Stomach (tissue), 4 donors: ENCODE measurements at regions not wholly inside any gene's neighbourhood (a gene's known extent, or its start where the extent isn't known, plus 50 kb on each side); places are given as distances from the start of the nearest gene placed in this dataset.

Experiments used
- POLR2A ChIP-seq, 4 donors: fragments of 450-650 bp; IDR thresholded peaks; one replicate each; pipeline ENCODE4 v1.6.1; 2016; ENCODE audit warnings: antibody characterized with exemption in 4 of 4, control low read depth in 2 of 4, mild to moderate bottlenecking in 1 of 4, moderate library complexity in 1 of 4
- TF ChIP-seq, protein P1 (sequence below), 7 experiments: fragments of 450-650 bp in 4 of 7; fragments of 200-600 bp in 3 of 7; sonication (generic) in 3 of 7; IDR thresholded peaks; one replicate each; pipeline ENCODE4 v1.5.1; 2016 to 2019; ENCODE audit warnings: antibody characterized with exemption in 7 of 7, control low read depth in 2 of 7, mild to moderate bottlenecking in 1 of 7

DNA sequence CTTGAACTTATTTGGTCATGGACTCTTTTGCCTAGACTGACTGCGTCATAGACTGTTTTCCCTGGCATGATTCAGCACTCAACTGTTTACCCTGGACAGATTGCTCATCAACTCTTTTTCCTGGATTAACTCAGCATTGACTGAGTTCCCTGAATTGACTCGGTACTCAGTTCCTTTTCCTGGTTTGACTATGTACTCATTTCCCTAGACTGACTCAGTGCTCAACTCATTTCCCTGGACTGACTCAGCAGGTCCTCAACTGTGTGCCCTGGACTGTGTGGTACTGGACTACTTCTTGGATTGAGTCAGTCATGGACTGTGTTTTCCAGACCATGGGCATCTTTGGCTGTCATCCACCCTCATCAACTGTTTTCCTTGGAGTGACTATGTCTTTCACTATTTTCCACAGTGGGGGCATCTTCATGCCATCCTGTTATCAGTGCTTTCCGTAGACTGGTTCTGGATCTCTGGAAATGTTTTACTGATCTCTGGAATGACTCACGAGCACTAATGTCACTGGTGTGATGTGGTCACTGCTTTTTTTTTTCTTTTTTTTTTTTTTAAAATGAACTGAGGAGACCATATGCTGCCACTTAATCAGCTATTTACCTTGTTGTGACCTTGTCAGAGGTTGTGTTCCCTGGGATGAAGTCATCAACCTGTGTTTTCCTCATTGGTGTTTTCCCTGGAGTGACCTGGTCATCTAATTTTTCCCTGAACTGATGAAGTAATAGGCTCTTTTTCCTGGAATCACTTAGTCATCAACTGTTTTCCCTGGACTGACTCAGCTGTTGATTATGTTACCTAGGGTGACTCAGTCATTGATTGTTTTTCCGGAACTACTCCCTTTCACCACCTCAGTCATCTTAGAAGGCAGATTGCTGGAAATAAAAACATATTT lies 1225.5 kb downstream of the NLGN4Y start:
- TF ChIP-seq POLR2A (IDR thresholded peaks at IDR 0.05), result no peak
- TF ChIP-seq, protein P1, sequence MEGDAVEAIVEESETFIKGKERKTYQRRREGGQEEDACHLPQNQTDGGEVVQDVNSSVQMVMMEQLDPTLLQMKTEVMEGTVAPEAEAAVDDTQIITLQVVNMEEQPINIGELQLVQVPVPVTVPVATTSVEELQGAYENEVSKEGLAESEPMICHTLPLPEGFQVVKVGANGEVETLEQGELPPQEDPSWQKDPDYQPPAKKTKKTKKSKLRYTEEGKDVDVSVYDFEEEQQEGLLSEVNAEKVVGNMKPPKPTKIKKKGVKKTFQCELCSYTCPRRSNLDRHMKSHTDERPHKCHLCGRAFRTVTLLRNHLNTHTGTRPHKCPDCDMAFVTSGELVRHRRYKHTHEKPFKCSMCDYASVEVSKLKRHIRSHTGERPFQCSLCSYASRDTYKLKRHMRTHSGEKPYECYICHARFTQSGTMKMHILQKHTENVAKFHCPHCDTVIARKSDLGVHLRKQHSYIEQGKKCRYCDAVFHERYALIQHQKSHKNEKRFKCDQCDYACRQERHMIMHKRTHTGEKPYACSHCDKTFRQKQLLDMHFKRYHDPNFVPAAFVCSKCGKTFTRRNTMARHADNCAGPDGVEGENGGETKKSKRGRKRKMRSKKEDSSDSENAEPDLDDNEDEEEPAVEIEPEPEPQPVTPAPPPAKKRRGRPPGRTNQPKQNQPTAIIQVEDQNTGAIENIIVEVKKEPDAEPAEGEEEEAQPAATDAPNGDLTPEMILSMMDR (IDR thresholded peaks at IDR 0.05), result no peak
